ENCODE measurements at regions not wholly inside any gene's neighbourhood (a gene's known extent, or its start where the extent isn't known, plus 50 kb on each side); places are given as distances from the start of the nearest gene placed in this dataset.

DNA sequence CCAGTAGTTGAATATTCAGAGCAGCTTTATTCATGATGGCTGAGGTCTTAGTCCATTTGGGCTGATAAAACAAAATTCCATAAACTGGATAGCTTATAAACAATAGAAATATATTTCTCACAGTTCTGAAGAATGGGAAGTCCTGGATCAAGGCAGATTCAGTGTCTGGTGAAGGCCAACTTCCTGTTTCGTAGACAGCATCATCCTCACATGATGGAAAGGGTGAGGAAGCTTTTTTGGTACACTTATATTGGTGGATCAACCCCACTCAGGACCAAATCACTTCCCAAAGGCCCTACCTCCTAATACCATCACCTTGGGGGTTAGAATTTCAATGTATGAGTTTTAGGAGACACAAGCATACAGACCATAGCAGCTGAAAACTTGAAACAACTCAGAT is 224.2 kb downstream of the CYB561 start:
- Histone ChIP-seq H3K4me3 (ENCODE audit: insufficient read depth, low read length, poor library complexity, severe bottlenecking) (no peak overlapping the region), H3K36me3 (ENCODE audit: low read length) (no peaks in the 10 kb centered on the region), H3K4me2 (ENCODE audit: low read depth, low read length, poor library complexity, severe bottlenecking) (no peak overlapping the region), H3K27ac (ENCODE audit: low read depth, low read length) (no peak overlapping the region), H3K9me3 (ENCODE audit: insufficient read depth, low read length) (no peaks in the 10 kb centered on the region), H3K79me2 (ENCODE audit: insufficient read depth, low read length) (no peaks in the 10 kb centered on the region), H4K20me1 (ENCODE audit: low read depth, low read length) (no peaks in the 10 kb centered on the region), H3K27me3 (ENCODE audit: low read length) (no peaks in the 10 kb centered on the region), H3K9me2 (replicated peaks; ENCODE audit: insufficient read depth, low read length) (no peaks in the 10 kb centered on the region), H2AFZ (ENCODE audit: low read depth, low read length, severe bottlenecking) (no peak overlapping the region), H3F3A (ENCODE audit: insufficient read depth) (no peaks in the 10 kb centered on the region), H3K9ac (ENCODE audit: low read length) (no peak overlapping the region)
- TF ChIP-seq, protein P1, sequence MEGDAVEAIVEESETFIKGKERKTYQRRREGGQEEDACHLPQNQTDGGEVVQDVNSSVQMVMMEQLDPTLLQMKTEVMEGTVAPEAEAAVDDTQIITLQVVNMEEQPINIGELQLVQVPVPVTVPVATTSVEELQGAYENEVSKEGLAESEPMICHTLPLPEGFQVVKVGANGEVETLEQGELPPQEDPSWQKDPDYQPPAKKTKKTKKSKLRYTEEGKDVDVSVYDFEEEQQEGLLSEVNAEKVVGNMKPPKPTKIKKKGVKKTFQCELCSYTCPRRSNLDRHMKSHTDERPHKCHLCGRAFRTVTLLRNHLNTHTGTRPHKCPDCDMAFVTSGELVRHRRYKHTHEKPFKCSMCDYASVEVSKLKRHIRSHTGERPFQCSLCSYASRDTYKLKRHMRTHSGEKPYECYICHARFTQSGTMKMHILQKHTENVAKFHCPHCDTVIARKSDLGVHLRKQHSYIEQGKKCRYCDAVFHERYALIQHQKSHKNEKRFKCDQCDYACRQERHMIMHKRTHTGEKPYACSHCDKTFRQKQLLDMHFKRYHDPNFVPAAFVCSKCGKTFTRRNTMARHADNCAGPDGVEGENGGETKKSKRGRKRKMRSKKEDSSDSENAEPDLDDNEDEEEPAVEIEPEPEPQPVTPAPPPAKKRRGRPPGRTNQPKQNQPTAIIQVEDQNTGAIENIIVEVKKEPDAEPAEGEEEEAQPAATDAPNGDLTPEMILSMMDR (IDR thresholded peaks at IDR 0.05; ENCODE audit: insufficient read depth, low read length, poor library complexity, severe bottlenecking) = no peak
- no peak for TF ChIP-seq EZH2phosphoT487 (conservative IDR thresholded peaks at IDR 0.05; ENCODE audit: low read length)

DNA sequence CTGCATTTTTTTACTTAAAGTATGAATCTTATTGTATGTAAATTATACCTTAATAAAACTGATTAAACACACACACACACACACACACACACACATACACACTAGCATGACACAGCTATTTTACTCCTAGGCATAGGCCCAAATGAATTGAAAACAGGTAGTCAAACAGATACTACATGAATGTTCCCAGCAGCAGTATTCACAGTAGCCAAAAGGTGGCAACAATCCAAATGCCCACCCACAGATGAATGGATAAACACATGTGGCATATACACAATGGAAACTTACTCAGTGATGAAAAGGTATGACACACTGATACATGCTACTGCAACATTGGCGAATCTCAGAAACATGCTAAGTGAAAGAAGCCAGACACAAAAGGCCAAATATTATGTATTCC is 223.5 kb downstream of the CYB561 start:
- H3K4me2 ChIP-seq (ENCODE audit: low read depth, low read length, poor library complexity, severe bottlenecking) = no peak overlapping the region
- TF ChIP-seq, protein P1 (IDR thresholded peaks at IDR 0.05; ENCODE audit: insufficient read depth, low read length, poor library complexity, severe bottlenecking) = no peak
- no peak for TF ChIP-seq EZH2phosphoT487 (conservative IDR thresholded peaks at IDR 0.05; ENCODE audit: low read length)
- H3K79me2 ChIP-seq (ENCODE audit: insufficient read depth, low read length) = no peaks in the 10 kb centered on the region
- no peaks in the 10 kb centered on the region for H3K36me3 ChIP-seq (ENCODE audit: low read length)
- H3K27me3 ChIP-seq (ENCODE audit: low read length) = no peaks in the 10 kb centered on the region
- no peak overlapping the region for H3K9ac ChIP-seq (ENCODE audit: low read length)
- no peaks in the 10 kb centered on the region for H3K9me3 ChIP-seq (ENCODE audit: insufficient read depth, low read length)
- H3F3A ChIP-seq (ENCODE audit: insufficient read depth) = no peaks in the 10 kb centered on the region
- H4K20me1 ChIP-seq (ENCODE audit: low read depth, low read length) = no peaks in the 10 kb centered on the region
- no peak overlapping the region for H3K27ac ChIP-seq (ENCODE audit: low read depth, low read length)
- no peak overlapping the region for H3K4me3 ChIP-seq (ENCODE audit: insufficient read depth, low read length, poor library complexity, severe bottlenecking)
- no peak overlapping the region for H2AFZ ChIP-seq (ENCODE audit: low read depth, low read length, severe bottlenecking)
- no peaks in the 10 kb centered on the region for H3K9me2 ChIP-seq (replicated peaks; ENCODE audit: insufficient read depth, low read length)

DNA sequence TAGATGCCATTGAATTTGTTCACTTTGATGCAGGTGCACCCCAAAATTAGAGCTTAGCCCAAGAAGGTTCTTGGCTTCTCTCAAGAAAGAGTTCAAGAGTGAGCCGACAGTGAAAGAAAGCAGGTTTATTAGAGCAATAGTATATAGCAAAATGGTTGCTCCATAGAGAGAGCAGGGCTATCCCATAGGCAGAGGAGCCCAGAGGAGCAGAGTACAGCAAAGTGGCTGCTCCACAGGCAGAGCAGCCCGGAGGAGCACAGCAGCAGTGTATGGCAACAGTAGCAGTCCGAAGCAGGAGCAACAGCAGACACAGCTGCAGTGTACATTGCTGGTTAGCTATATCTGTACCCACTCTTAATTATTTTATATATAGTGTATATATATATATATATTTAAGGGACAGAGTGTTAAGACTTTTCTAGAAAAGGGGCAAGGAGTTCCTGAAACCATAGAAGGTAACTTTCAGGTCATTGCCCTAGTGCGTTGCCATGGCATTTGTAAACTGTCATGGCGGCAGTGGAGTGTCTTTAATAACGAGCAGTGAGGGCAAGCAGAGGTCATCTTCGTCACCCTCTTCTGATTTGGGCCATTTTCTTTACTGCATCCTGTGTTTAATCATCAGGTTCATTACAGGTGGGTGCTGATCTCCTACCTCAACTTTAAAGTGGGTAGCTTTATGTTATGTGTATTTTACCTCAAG is 222.7 kb downstream of the CYB561 start:
- Histone ChIP-seq H3K4me2 (ENCODE audit: low read depth, low read length, poor library complexity, severe bottlenecking) (no peak overlapping the region), H3K27me3 (ENCODE audit: low read length) (no peaks in the 10 kb centered on the region), H2AFZ (ENCODE audit: low read depth, low read length, severe bottlenecking) (no peak overlapping the region), H3K36me3 (ENCODE audit: low read length) (no peaks in the 10 kb centered on the region), H3F3A (ENCODE audit: insufficient read depth) (no peaks in the 10 kb centered on the region), H4K20me1 (ENCODE audit: low read depth, low read length) (no peaks in the 10 kb centered on the region), H3K9ac (ENCODE audit: low read length) (no peak overlapping the region), H3K4me3 (ENCODE audit: insufficient read depth, low read length, poor library complexity, severe bottlenecking) (no peak overlapping the region), H3K9me3 (ENCODE audit: insufficient read depth, low read length) (no peaks in the 10 kb centered on the region), H3K27ac (ENCODE audit: low read depth, low read length) (no peak overlapping the region), H3K9me2 (replicated peaks; ENCODE audit: insufficient read depth, low read length) (no peaks in the 10 kb centered on the region), H3K79me2 (ENCODE audit: insufficient read depth, low read length) (no peaks in the 10 kb centered on the region)
- TF ChIP-seq, protein P1 (IDR thresholded peaks at IDR 0.05; ENCODE audit: insufficient read depth, low read length, poor library complexity, severe bottlenecking) = no peak
- no peak for TF ChIP-seq EZH2phosphoT487 (conservative IDR thresholded peaks at IDR 0.05; ENCODE audit: low read length)
